Adrenal gland (tissue), 5 donors: ENCODE measurements at regions not wholly inside any gene's neighbourhood (a gene's known extent, or its start where the extent isn't known, plus 50 kb on each side); places are given as distances from the start of the nearest gene placed in this dataset.

Experiments used
- POLR2A ChIP-seq, 2 donors: fragments of 450-650 bp; IDR thresholded peaks; one replicate each; pipeline ENCODE4 v1.6.1; 2017; ENCODE audit warnings: antibody characterized with exemption in 2 of 2, mild to moderate bottlenecking in 2 of 2, moderate library complexity in 1 of 2
- TF ChIP-seq, protein P1 (sequence below), 6 experiments: fragments of 450-650 bp in 4 of 6; fragments of 200-600 bp in 2 of 6; sonication (generic) in 1 of 6; IDR thresholded peaks; 1 replicate in 5 of 6; 2 replicates in 1 of 6; pipeline versions ENCODE4 v1.5.1 to v1.8.0; 2016 to 2021; ENCODE audit warnings: antibody characterized with exemption in 6 of 6, mild to moderate bottlenecking in 2 of 6, moderate library complexity in 1 of 6
- donor health status: DM: no; HTN: no; CAD: no.

DNA sequence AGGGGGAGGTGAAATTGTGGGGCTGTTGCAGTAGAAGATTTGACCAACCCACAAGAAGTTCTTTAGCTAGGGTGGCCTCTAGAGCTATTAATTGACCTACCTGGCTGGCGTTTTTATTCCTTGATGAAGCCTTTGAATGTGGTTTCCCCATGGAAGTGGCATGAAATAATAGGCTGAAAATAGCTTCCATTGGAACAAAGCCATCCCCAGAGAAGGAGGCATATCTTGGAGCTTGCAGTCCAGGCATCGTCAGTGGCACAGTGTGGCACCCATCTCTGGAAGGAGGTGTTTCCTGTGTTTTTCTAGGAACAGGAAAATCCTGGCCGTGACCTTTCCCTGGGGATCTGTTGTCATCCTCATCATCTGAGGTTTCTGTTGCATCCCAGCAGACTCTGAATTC is 96.3 kb upstream of the WDR1 start:
- TF ChIP-seq, protein P1, sequence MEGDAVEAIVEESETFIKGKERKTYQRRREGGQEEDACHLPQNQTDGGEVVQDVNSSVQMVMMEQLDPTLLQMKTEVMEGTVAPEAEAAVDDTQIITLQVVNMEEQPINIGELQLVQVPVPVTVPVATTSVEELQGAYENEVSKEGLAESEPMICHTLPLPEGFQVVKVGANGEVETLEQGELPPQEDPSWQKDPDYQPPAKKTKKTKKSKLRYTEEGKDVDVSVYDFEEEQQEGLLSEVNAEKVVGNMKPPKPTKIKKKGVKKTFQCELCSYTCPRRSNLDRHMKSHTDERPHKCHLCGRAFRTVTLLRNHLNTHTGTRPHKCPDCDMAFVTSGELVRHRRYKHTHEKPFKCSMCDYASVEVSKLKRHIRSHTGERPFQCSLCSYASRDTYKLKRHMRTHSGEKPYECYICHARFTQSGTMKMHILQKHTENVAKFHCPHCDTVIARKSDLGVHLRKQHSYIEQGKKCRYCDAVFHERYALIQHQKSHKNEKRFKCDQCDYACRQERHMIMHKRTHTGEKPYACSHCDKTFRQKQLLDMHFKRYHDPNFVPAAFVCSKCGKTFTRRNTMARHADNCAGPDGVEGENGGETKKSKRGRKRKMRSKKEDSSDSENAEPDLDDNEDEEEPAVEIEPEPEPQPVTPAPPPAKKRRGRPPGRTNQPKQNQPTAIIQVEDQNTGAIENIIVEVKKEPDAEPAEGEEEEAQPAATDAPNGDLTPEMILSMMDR (IDR thresholded peaks at IDR 0.05) = no peak
- no peak for TF ChIP-seq POLR2A (IDR thresholded peaks at IDR 0.05)
